GM19397 (cell line): ENCODE measurements at regions not wholly inside any gene's neighbourhood (a gene's known extent, or its start where the extent isn't known, plus 50 kb on each side); places are given as distances from the start of the nearest gene placed in this dataset.

Experiments
- ATAC-seq: cut with Tn5 transposase; IDR thresholded peaks from one replicate; pipeline ENCODE4 v1.9.1; 2021; ENCODE audit warnings: mild to moderate bottlenecking, moderate library complexity; ENCODE audit not compliant: unreplicated experiment

GRCh38 chr2:181114021-181114420, 133.6 kb downstream of the UBE2E3 start:
- no peak for ATAC-seq

GRCh38 chr2:181116261-181116660, 135.9 kb downstream of the UBE2E3 start:
- ATAC-seq: no peak

GRCh38 chr2:181117206-181117925, 137.0 kb downstream of the UBE2E3 start:
- no peak for ATAC-seq

- ATAC-seq: no peak
Observed at GRCh38 chr2:181120625-181121024, 140.2 kb downstream of the UBE2E3 start.

- ATAC-seq: no peak
Observed at GRCh38 chr2:181121996-181122395, 141.6 kb downstream of the UBE2E3 start.

GRCh38 chr2:181122601-181123000, 142.2 kb downstream of the UBE2E3 start:
- no peak for ATAC-seq

- peak; percentile 87 for ATAC-seq
Observed at GRCh38 chr2:181123798-181124231, 143.4 kb downstream of the UBE2E3 start.

GRCh38 chr2:181124497-181124896, 144.1 kb downstream of the UBE2E3 start:
- ATAC-seq: no peak

GRCh38 chr2:181125359-181125758, 145.0 kb downstream of the UBE2E3 start:
- no peak for ATAC-seq

- ATAC-seq: no peak
Observed at GRCh38 chr2:181126311-181126868, 146.0 kb downstream of the UBE2E3 start.

- ATAC-seq: peak; percentile 45
Observed at GRCh38 chr2:181128199-181128598, 147.8 kb downstream of the UBE2E3 start.

GRCh38 chr2:181129364-181130056, 149.1 kb downstream of the UBE2E3 start:
- ATAC-seq: no peak

GRCh38 chr2:181130686-181131085, 150.3 kb downstream of the UBE2E3 start:
- no peak for ATAC-seq

- no peak for ATAC-seq
Observed at GRCh38 chr2:181131584-181131983, 151.2 kb downstream of the UBE2E3 start.

GRCh38 chr2:181138816-181139215, 158.4 kb downstream of the UBE2E3 start:
- no peak for ATAC-seq

GRCh38 chr2:181139831-181140230, 159.4 kb downstream of the UBE2E3 start:
- ATAC-seq: no peak

- ATAC-seq: no peak
Observed at GRCh38 chr2:181140414-181140813, 160.0 kb downstream of the UBE2E3 start.

GRCh38 chr2:181140928-181141327, 160.5 kb downstream of the UBE2E3 start:
- ATAC-seq: no peak

GRCh38 chr2:181141676-181142075, 161.3 kb downstream of the UBE2E3 start:
- ATAC-seq: no peak

GRCh38 chr2:181142514-181142913, 162.1 kb downstream of the UBE2E3 start:
- no peak for ATAC-seq

GRCh38 chr2:181143790-181144300, 163.4 kb downstream of the UBE2E3 start:
- ATAC-seq: no peak

- ATAC-seq: no peak
Observed at GRCh38 chr2:181145645-181146044, 165.2 kb downstream of the UBE2E3 start.
